ENCODE measurements at regions not wholly inside any gene's neighbourhood (a gene's known extent, or its start where the extent isn't known, plus 50 kb on each side); places are given as distances from the start of the nearest gene placed in this dataset.

- no peak for TF ChIP-seq CTCF (IDR thresholded peaks at IDR 0.05; ENCODE audit: low read depth, low read length)
- TF ChIP-seq EZH2phosphoT487 (IDR thresholded peaks at IDR 0.05; ENCODE audit: low read depth), result no peak
Measured at GRCh38 chr14:30275604-30276003, 283.4 kb upstream of the G2E3 start.

Data from OCI-LY3 (cell line).